RWPE2 (cell line): ENCODE measurements at regions not wholly inside any gene's neighbourhood (a gene's known extent, or its start where the extent isn't known, plus 50 kb on each side); places are given as distances from the start of the nearest gene placed in this dataset.

Source experiments
- ATAC-seq: fragments of 200-7000 bp; cut with Tn5 transposase; 3 replicates; pipeline ENCODE4 v1.9.1; 2021; ENCODE audit warnings: low read depth
- DNase-seq: peaks from one replicate; pipeline ENCODE4 v3.0.0-alpha.2; 2020; ENCODE audit warnings: low spot score
- H3K27ac ChIP-seq: fragments of 450-650 bp; 2 replicates; pipeline ENCODE4 v1.5.1; 2017; ENCODE audit warnings: mild to moderate bottlenecking; ENCODE audit not compliant: poor library complexity, severe bottlenecking
- H3K27me3 ChIP-seq: fragments of 250-450 bp; sonication (Bioruptor Pico); 2 replicates; pipeline ENCODE4 v1.5.1; 2021; ENCODE audit warnings: mild to moderate bottlenecking, moderate library complexity; ENCODE audit not compliant: insufficient read depth, poor library complexity, severe bottlenecking
- H3K36me3 ChIP-seq: fragments of 250-450 bp; sonication (Bioruptor Pico); 2 replicates; pipeline ENCODE4 v1.5.1; 2020; ENCODE audit warnings: low read depth, mild to moderate bottlenecking, moderate library complexity
- H3K4me1 ChIP-seq: fragments of 250-450 bp; sonication (Bioruptor Pico); 2 replicates; pipeline ENCODE4 v1.5.1; 2021; ENCODE audit warnings: mild to moderate bottlenecking, moderate library complexity; ENCODE audit not compliant: insufficient read depth, poor library complexity, severe bottlenecking
- H3K4me3 ChIP-seq: fragments of 250-450 bp; sonication (Bioruptor Pico); 2 replicates; pipeline ENCODE4 v1.5.1; 2021; ENCODE audit warnings: mild to moderate bottlenecking, moderate library complexity; ENCODE audit not compliant: severe bottlenecking
- H3K9me3 ChIP-seq: fragments of 250-450 bp; sonication (Bioruptor Pico); 2 replicates; pipeline ENCODE4 v1.5.1; 2021; ENCODE audit warnings: mild to moderate bottlenecking, moderate library complexity; ENCODE audit not compliant: severe bottlenecking
- CTCF ChIP-seq: fragments of 450-650 bp; IDR thresholded peaks from one replicate; pipeline ENCODE4 v1.5.1; 2017; ENCODE audit warnings: mild to moderate bottlenecking, moderate library complexity; ENCODE audit not compliant: poor library complexity, severe bottlenecking

- ATAC-seq (peak; percentile 70; the same call in 2 of the 3 replicates), DNase-seq (no peak)
- TF ChIP-seq CTCF = peak; percentile 85
- Histone ChIP-seq H3K27ac (no peak overlapping the region), H3K27me3 (no peaks in the 10 kb centered on the region), H3K4me3 (no peak overlapping the region), H3K4me1 (no peaks in the 10 kb centered on the region), H3K36me3 (no peaks in the 10 kb centered on the region), H3K9me3 (no peaks in the 10 kb centered on the region)
Measured at GRCh38 chr6:10465629-10466499, 51.0 kb upstream of the TFAP2A start.
